H9 (cell line): ENCODE measurements at regions not wholly inside any gene's neighbourhood (a gene's known extent, or its start where the extent isn't known, plus 50 kb on each side); places are given as distances from the start of the nearest gene placed in this dataset.

Experiments
- DNase-seq: peaks from one replicate; pipeline ENCODE4 v3.0.0-alpha.2; 2017
- H2AFZ ChIP-seq: one replicate; pipeline ENCODE4 v1.6.1; 2013; ENCODE audit warnings: mild to moderate bottlenecking, low read length, control low read depth, moderate library complexity
- H2AK5ac ChIP-seq: 2 replicates; pipeline ENCODE4 v1.6.1; 2013; ENCODE audit warnings: low read length, control low read depth, mixed read lengths; ENCODE audit not compliant: insufficient read length
- H2BK120ac ChIP-seq: one replicate; pipeline ENCODE4 v1.6.1; 2013; ENCODE audit warnings: low read depth, mild to moderate bottlenecking, low read length, control low read depth, inconsistent platforms; ENCODE audit not compliant: poor library complexity, severe bottlenecking
- H2BK12ac ChIP-seq: 2 replicates; pipeline ENCODE4 v1.6.1; 2013; ENCODE audit warnings: low read length, control low read depth, mixed read lengths, low read depth; ENCODE audit not compliant: insufficient read length
- H2BK15ac ChIP-seq: 2 replicates; pipeline ENCODE4 v1.6.1; 2013; ENCODE audit warnings: low read depth, low read length, control low read depth
- H2BK20ac ChIP-seq: one replicate; pipeline ENCODE4 v1.6.1; 2013; ENCODE audit warnings: low read depth, mild to moderate bottlenecking, low read length, control low read depth, inconsistent platforms; ENCODE audit not compliant: poor library complexity, severe bottlenecking
- H2BK5ac ChIP-seq: 2 replicates; pipeline ENCODE4 v1.6.1; 2013; ENCODE audit warnings: low read length, control low read depth, mixed read lengths; ENCODE audit not compliant: insufficient read length
- H3K14ac ChIP-seq: 2 replicates; pipeline ENCODE4 v1.6.1; 2013; ENCODE audit warnings: low read length, control low read depth; ENCODE audit not compliant: insufficient read depth
- H3K18ac ChIP-seq: 2 replicates; pipeline ENCODE4 v1.6.1; 2013; ENCODE audit warnings: low read depth, mild to moderate bottlenecking, mixed read lengths, low read length, control low read depth; ENCODE audit not compliant: insufficient read length
- H3K23ac ChIP-seq: 2 replicates; pipeline ENCODE4 v1.6.1; 2013; ENCODE audit warnings: low read length, control low read depth, mixed read lengths, low read depth; ENCODE audit not compliant: insufficient read length
- H3K23me2 ChIP-seq: 2 replicates; pipeline ENCODE4 v1.6.1; 2013; ENCODE audit warnings: low read depth, mild to moderate bottlenecking, mixed read lengths, low read length, control low read depth; ENCODE audit not compliant: insufficient read length, poor library complexity, severe bottlenecking
- H3K27ac ChIP-seq: 2 replicates; pipeline ENCODE4 v1.5.1; 2013; ENCODE audit warnings: low read length, control low read depth, mixed read lengths, low read depth; ENCODE audit not compliant: insufficient read length
- H3K27me3 ChIP-seq: 2 replicates; pipeline ENCODE4 v1.6.1; 2013; ENCODE audit warnings: low read length, control low read depth, inconsistent platforms; ENCODE audit not compliant: insufficient read depth
- H3K4ac ChIP-seq: 2 replicates; pipeline ENCODE4 v1.6.1; 2013; ENCODE audit warnings: low read depth, mild to moderate bottlenecking, control low read depth, inconsistent platforms, low read length, moderate library complexity
- H3K4me1 ChIP-seq: 2 replicates; pipeline ENCODE4 v1.6.1; 2013; ENCODE audit warnings: low read length, control low read depth, inconsistent platforms; ENCODE audit not compliant: insufficient read depth
- H3K4me2 ChIP-seq: 2 replicates; pipeline ENCODE4 v1.6.1; 2013; ENCODE audit warnings: low read length, control low read depth, mixed read lengths; ENCODE audit not compliant: insufficient read length, insufficient read depth
- H3K56ac ChIP-seq: 2 replicates; pipeline ENCODE4 v1.6.1; 2013; ENCODE audit warnings: low read depth, mild to moderate bottlenecking, mixed read lengths, low read length, control low read depth; ENCODE audit not compliant: insufficient read length
- H3K79me1 ChIP-seq: 2 replicates; pipeline ENCODE4 v1.6.1; 2013; ENCODE audit warnings: low read depth, mild to moderate bottlenecking, moderate library complexity, low read length, control low read depth, inconsistent platforms; ENCODE audit not compliant: insufficient read depth, poor library complexity, severe bottlenecking
- H3K79me2 ChIP-seq: 2 replicates; pipeline ENCODE4 v1.6.1; 2013; ENCODE audit warnings: low read length, control low read depth, inconsistent platforms; ENCODE audit not compliant: insufficient read depth
- H3K9ac ChIP-seq: 2 replicates; pipeline ENCODE4 v1.6.1; 2013; ENCODE audit warnings: low read length, control low read depth, mixed read lengths; ENCODE audit not compliant: insufficient read length; ENCODE audit errors: extremely low read depth
- H3K9me3 ChIP-seq: one replicate; pipeline ENCODE4 v1.6.1; 2013; ENCODE audit warnings: low read depth, low read length, inconsistent platforms; ENCODE audit not compliant: control insufficient read depth
- H3T11ph ChIP-seq: one replicate; pipeline ENCODE4 v1.6.1; 2013; ENCODE audit warnings: mild to moderate bottlenecking, low read length, control low read depth, inconsistent platforms
- H4K20me1 ChIP-seq: one replicate; pipeline ENCODE4 v1.6.1; 2013; ENCODE audit not compliant: control insufficient read depth, insufficient read length, insufficient read depth
- H4K5ac ChIP-seq: 2 replicates; pipeline ENCODE4 v1.6.1; 2013; ENCODE audit warnings: low read depth, mild to moderate bottlenecking, mixed read lengths, low read length, control low read depth; ENCODE audit not compliant: insufficient read length
- H4K8ac ChIP-seq: replicated peaks from 2 replicates; pipeline ENCODE4 v1.6.1; 2013; ENCODE audit warnings: low read length, control low read depth, mixed read lengths, low read depth; ENCODE audit not compliant: insufficient read length
- H4K91ac ChIP-seq: 2 replicates; pipeline ENCODE4 v1.6.1; 2013; ENCODE audit warnings: low read depth, mild to moderate bottlenecking, moderate library complexity, mixed read lengths, low read length, control low read depth; ENCODE audit not compliant: insufficient read length
- H3K27ac Mint-ChIP-seq, 3 experiments: 2 replicates in 2 of 3; 3 replicates in 1 of 3; pipeline ENCODE4 v1.8.0; 2020 to 2021; ENCODE audit warnings: mixed read lengths in 3 of 3, mild to moderate bottlenecking in 1 of 3, moderate library complexity in 1 of 3
- H3K27me3 Mint-ChIP-seq: 2 replicates; pipeline ENCODE4 v1.8.0; 2021; ENCODE audit warnings: low read depth, mild to moderate bottlenecking, moderate library complexity, mixed read lengths
- H3K36me3 Mint-ChIP-seq, 3 experiments: 2 replicates in 2 of 3; 3 replicates in 1 of 3; pipeline ENCODE4 v1.8.0; 2020 to 2021; ENCODE audit warnings: low read depth in 3 of 3, mixed read lengths in 3 of 3; ENCODE audit not compliant: insufficient read depth in 1 of 3
- H3K4me1 Mint-ChIP-seq, 2 experiments: 2 replicates each; pipeline ENCODE4 v1.8.0; 2020; ENCODE audit warnings: mixed read lengths in 2 of 2
- H3K4me3 Mint-ChIP-seq, 2 experiments: 2 replicates in 1 of 2; 3 replicates in 1 of 2; pipeline ENCODE4 v1.8.0; 2020 to 2021; ENCODE audit warnings: mild to moderate bottlenecking in 2 of 2, mixed read lengths in 2 of 2, moderate library complexity in 1 of 2
- H3K9me3 Mint-ChIP-seq, 2 experiments: 2 replicates in 1 of 2; 3 replicates in 1 of 2; pipeline ENCODE4 v1.8.0; 2020; ENCODE audit warnings: mild to moderate bottlenecking in 2 of 2, mixed read lengths in 2 of 2, moderate library complexity in 1 of 2
- WGBS: extraction: QIAGEN DNeasy Blood & Tissue Kit; methylation state at CpG from one replicate; pipeline ENCODE4 v1.1.7; 2013; ENCODE audit warnings: missing lambda C conversion rate, low lambda C conversion rate, mixed read lengths; ENCODE audit not compliant: insufficient read length; ENCODE audit errors: extremely low coverage; 5-methylcytosine and 5-hydroxymethylcytosine counted together
- TF ChIP-seq, protein P1 (sequence below): fragments of 200-600 bp; sonication (generic); conservative IDR thresholded peaks from 3 replicates; pipeline ENCODE4 v1.8.0; 2021; ENCODE audit warnings: antibody characterized with exemption, mild to moderate bottlenecking

DNA sequence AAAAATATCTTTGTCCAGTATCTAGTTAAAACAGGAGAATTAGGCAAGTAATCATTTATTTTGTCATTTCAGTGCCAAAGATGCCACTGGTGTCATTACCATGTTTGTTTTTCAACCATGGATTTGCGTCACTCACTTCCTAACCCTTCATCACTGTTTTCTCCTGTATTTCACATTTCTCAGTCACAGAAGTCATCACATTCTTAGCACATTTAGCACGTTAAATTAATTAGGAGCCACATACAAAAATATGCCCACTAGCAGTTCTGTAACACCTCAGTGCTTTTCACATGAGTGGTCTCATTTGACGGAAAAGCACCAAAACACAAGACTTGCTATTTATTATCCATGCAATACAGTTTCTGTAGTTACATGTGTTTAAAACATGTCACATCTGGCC lies 546.0 kb downstream of the METTL15 start:
- Histone ChIP-seq H3K27me3 (no peaks in the 10 kb centered on the region), H3K27ac (no peak overlapping the region), H3K23me2 (no peaks in the 10 kb centered on the region), H2BK120ac (no peak overlapping the region), H2BK15ac (no peak overlapping the region), H3K79me1 (no peaks in the 10 kb centered on the region), H4K20me1 (no peaks in the 10 kb centered on the region), H2BK12ac (no peak overlapping the region), H3K9me3 (no peaks in the 10 kb centered on the region), H3K56ac (no peak overlapping the region), H2AFZ (no peak overlapping the region), H4K8ac (no peak overlapping the region), H3K18ac (no peak overlapping the region), H4K91ac (no peak overlapping the region), H3K14ac (no peak overlapping the region), H3T11ph (no peak overlapping the region), H3K9ac (no peak overlapping the region), H2AK5ac (no peak overlapping the region), H2BK5ac (no peak overlapping the region), H2BK20ac (no peak overlapping the region), H3K23ac (no peak overlapping the region), H3K4ac (no peak overlapping the region), H3K4me2 (no peak overlapping the region), H3K4me1 (no peaks in the 10 kb centered on the region), H4K5ac (no peak overlapping the region), H3K79me2 (no peaks in the 10 kb centered on the region)
- no peaks in the 10 kb centered on the region for H3K36me3 Mint-ChIP-seq
- no peak overlapping the region for H3K27ac Mint-ChIP-seq
- no CpG with 5 or more reads among the region's 3 CpGs for WGBS
- no peaks in the 10 kb centered on the region for H3K4me1 Mint-ChIP-seq
- no peak for DNase-seq
- H3K4me3 Mint-ChIP-seq, result no peak overlapping the region
- no peaks in the 10 kb centered on the region for H3K9me3 Mint-ChIP-seq
- H3K27me3 Mint-ChIP-seq, result no peaks in the 10 kb centered on the region
- TF ChIP-seq, protein P1, sequence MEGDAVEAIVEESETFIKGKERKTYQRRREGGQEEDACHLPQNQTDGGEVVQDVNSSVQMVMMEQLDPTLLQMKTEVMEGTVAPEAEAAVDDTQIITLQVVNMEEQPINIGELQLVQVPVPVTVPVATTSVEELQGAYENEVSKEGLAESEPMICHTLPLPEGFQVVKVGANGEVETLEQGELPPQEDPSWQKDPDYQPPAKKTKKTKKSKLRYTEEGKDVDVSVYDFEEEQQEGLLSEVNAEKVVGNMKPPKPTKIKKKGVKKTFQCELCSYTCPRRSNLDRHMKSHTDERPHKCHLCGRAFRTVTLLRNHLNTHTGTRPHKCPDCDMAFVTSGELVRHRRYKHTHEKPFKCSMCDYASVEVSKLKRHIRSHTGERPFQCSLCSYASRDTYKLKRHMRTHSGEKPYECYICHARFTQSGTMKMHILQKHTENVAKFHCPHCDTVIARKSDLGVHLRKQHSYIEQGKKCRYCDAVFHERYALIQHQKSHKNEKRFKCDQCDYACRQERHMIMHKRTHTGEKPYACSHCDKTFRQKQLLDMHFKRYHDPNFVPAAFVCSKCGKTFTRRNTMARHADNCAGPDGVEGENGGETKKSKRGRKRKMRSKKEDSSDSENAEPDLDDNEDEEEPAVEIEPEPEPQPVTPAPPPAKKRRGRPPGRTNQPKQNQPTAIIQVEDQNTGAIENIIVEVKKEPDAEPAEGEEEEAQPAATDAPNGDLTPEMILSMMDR, result no peak
